GM19395 (cell line): ENCODE measurements at regions not wholly inside any gene's neighbourhood (a gene's known extent, or its start where the extent isn't known, plus 50 kb on each side); places are given as distances from the start of the nearest gene placed in this dataset.

Experiments used
- ATAC-seq: cut with Tn5 transposase; IDR thresholded peaks from one replicate; pipeline ENCODE4 v1.9.1; 2021; ENCODE audit warnings: mild to moderate bottlenecking, moderate library complexity; ENCODE audit not compliant: unreplicated experiment

DNA sequence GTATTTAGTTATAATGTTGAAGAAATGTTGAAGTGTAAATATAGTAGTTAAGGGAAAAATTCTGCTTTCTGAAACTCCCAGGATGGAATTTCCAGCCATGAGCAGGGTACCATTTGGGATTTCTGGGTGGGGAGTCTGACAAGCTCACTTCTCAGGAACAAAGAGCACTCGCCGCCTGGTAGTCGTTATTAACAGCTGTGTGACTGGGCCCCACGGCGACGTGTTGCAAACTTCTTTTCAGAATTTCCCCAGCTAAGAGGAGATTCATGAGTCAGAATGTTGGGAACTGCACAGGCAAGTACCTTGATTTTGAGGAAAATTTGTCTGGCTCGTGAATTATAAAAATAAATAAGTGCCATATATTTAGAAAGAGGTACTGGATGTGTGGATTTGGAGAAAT is 103.7 kb downstream of the LACC1 start:
- no peak for ATAC-seq

DNA sequence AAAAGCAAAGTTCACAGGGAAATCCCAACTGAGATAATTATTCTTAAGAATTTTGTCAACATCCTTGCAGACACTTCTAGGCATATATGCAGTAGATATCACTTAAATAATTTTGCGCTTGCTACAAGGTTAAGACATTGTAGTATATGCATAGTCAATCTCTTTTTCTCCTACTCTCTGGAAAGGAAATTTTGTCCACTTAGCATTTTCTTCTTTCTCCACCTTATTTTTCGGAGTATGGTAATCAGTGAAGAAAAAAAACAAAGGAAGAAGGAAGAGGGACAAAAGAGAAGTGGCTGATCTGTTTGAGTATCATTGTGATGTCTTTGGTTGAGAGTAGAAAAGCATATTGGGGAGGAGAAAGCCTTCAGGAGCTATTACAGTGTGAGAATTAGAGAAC is 104.6 kb downstream of the LACC1 start:
- no peak for ATAC-seq

DNA sequence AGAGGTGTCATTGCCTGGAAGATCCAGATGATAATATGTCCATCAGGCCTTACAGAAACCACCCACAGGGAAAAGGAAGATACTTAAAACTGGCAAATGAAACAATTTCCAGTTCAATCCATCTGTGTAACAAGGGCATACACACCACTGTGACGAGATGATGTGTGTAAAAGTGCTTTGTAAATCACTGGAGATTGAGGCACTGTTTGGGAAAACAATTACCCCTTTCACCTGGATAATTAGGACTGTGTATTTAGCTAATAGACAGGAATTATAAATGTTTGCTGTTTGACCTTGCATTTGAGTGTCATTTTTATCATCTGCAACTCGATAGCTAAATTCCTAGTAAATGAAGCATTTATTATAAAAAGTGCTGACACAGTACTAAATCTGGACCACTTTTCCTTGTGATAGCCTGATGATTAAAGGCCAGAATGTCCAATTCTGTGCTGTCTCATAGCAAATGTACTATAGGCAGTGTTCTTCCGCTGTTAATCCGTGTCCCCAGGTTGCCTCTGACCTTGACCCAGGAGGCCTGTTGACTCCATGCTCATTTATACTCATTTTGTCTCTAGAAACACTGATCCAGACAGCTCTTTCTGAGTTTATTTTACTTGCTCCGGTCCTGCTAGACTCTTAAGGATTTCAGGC is 105.8 kb downstream of the LACC1 start:
- ATAC-seq = no peak

- ATAC-seq = no peak
These were observed 106.8 kb downstream of the LACC1 start for GRCh38 chr13:43986421-43986981.

- no peak for ATAC-seq
These were observed 108.6 kb downstream of the LACC1 start for GRCh38 chr13:43988302-43988701.

DNA sequence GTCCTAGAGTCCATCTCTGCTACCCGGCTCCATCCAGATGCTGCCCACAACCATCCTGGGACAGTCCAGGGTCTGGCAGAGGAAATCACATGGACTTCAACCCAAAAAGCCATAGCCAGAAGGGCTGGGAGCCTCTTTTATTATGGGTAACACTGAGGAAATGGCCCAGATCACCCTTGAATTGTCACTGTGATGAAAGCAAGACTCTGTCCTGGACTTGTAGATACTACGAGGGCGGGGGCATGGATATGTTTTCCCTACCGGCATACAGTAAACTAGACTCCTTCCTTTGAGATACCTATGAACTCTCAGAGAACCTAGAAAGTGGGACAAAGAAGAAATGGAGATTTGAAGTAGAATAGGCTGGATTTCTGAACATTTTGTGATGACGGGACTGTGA is 110.3 kb downstream of the LACC1 start:
- ATAC-seq = no peak

- ATAC-seq = no peak
These were observed 111.1 kb downstream of the LACC1 start for GRCh38 chr13:43990829-43991228.

DNA sequence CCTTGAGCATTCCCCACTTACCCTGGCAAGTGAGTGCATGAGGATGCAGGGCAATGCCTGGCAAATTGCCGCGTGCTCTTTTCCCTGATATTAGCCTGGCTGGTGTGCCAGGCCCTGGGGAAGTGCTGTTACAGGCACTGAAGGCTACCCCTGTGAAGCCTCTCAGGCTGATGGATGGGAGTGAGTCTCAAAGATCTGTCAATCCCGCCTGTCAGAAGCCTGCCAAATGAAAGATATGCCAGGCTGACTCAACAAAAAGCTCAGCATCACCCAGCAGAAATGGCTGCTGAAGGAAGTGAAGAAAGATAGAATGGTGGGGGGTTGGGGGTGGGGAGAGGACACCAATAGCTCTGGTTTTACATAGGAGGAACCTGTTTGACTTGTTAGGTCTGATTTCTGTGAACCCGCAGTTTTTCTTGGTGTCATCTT is 112.1 kb downstream of the LACC1 start:
- no peak for ATAC-seq

- ATAC-seq = no peak
These were observed 112.5 kb downstream of the LACC1 start for GRCh38 chr13:43992211-43992610.

DNA sequence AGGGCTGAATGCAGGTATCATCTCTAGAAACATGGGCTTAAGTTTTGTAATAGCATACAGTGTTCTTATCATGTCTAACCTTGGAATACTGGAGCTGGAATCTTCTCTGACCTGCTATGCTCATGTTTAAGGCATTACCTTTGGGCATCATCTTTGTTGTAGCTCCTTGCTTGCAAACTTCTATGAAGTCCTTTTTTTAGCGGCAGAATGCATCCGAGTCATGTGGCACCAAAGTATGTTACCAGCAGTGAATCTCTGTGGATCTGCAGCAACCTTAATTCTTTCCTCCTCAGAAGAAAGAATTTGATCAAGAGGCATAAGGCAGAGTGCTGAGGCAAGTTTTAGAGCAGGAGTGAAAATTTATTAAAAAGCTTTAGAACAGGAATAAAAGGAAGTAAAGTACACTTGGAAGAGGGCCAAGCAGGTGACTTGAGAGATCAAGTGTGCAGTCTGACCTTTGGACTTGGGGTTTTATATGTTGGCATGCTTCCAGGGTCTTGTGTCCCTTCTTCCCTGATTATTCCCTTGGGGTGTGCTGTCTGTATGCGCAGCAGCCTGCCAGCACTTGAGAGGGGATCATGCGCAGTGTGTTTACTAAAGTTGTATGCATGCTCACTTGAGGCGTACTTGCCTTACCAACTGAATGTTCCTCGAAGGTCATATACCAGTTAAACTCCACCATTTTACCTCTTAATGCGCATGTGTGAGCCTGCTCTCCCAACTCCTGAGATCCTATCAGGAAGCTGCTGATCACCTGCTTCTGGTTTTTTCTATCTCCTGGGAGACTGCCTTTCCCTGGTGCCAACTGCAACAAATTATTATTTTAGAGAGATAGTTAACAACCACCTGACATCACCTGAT is 115.5 kb downstream of the LACC1 start:
- no peak for ATAC-seq

DNA sequence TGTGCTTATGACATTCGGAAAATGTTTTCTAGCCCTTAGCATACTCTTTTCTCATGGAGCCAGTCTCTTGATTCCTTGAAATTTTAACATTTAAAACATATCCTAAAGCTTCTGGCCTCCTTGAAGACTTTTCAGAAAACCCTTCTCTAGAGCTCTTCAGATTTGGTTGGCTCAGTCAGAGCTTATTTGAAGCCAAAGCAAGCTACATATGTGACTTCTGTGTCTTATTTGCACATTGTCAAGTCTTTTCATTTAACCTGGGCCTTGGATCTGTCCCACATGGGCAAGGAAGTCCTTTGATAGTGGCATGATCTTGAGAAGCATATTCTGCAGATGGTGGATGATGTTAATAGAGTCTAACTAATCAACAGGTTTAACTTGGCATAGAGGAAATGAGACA is 116.5 kb downstream of the LACC1 start:
- no peak for ATAC-seq

DNA sequence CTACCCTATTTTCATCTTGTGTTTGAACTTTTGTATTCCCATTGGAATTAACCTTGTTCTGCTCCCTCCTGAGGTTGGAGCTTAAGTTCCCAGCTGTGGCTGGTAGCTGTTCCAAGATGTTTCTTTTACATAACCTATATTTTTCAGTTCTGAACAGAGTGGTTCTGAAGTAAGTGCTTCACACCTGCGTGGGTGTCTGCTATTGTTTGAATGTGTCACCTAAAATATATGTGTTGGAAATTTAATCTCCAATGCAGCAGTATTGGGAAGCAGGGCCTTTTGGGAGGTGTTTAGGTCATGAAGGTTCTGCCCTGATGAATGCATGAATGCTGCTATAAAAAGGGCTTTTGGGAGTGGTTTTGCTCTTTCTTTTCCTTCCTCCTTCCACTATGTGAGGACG is 123.8 kb downstream of the LACC1 start:
- no peak for ATAC-seq

- ATAC-seq = no peak
These were observed 125.2 kb downstream of the LACC1 start for GRCh38 chr13:44004878-44005277.

DNA sequence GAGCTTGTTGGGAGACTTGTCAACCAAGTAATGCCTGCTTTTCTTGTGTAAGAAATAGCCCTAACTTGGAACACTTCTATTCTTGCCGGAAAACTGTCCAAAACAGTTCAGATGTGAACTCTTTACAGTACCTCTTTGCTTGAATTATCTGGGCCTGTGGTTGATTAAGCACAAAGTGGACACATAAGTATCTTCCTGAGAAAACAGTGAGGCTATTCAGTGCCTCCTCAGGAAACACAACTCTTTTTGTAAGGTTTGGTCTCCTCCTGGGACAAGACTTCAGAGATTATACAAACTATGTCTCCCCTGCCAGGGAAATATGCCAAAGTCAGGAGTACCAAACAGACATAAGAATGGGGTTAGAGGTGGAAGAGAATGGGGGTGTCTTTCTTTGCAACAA is 127.7 kb downstream of the LACC1 start:
- no peak for ATAC-seq

DNA sequence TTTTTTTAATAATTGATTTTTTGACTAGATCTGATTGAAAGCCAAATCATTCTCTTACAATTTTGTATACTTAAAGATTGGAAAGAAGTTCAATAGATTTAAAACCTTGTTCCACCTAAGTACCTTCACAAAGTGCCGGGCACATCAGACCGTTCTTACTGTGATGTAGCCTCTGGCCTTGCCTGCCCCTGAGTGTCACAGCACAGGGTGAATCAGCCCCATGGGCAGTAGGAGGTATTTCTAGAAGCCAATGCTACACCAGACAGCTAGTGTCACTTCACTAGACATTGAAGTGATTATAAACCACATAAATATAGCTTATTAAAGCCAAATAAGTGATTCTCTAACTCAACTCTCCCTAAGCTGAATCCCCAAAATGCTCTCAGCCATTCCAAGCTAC is 131.3 kb downstream of the LACC1 start:
- no peak for ATAC-seq

- no peak for ATAC-seq
These were observed 133.4 kb downstream of the LACC1 start for GRCh38 chr13:44012910-44013757.

- no peak for ATAC-seq
These were observed 134.1 kb downstream of the LACC1 start for GRCh38 chr13:44013758-44014291.

DNA sequence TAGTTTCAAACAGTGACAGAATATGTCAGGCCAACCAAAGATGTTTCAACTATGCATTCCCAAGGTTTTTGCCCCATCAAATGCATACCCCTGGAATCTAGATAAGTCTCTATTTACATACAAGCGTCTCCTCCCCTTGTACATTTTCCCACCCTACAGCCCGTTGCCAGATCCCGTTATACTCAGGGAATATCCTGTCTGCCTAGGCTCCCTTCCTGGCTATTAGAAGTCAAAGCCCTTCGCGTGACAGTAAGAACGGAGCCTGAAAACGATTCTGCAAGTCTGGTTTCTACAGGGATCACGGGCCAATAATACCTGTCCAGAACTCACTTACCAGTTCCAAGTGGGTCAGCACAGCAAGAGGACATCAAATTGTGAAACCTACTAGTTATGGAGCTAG is 134.8 kb downstream of the LACC1 start:
- no peak for ATAC-seq

DNA sequence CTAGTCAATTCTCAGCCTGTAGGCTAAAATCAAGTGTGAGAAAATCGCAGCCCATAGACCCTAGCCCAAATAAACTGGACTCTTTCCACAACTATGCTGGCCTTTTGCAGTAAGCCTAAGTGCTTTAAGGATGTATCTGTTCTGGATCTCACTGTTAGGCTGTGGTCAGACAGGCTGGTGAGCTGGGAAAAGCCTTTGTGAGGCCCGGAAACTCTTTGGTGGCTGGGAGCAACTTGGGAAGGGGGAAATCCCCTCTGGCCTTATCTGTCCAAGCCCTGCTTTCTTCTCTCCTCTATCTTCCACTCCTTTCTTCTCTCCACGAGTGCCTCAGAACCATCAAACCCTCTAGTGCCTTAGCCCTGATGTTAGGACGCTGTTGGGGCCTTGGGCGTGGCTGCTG is 135.4 kb downstream of the LACC1 start:
- ATAC-seq = no peak

DNA sequence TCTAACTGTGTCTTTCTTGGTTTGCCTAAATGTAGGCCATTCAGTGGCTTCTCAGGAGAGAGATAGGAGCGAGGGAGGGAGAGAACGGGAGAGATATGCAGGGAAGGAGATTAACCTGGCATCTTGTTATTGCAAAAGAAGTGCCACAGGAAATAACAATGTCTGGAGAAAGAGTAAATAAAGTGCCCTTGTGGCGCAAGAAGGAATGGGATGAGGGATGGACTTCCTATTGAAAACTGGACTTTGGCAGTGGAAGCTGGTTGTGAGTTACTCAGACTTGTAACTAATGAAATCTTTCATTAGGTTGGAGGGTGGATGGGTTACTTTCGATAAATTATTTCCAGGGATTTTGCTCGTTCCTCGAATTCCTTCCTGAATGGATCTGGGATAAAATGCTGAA is 136.1 kb downstream of the LACC1 start:
- no peak for ATAC-seq

DNA sequence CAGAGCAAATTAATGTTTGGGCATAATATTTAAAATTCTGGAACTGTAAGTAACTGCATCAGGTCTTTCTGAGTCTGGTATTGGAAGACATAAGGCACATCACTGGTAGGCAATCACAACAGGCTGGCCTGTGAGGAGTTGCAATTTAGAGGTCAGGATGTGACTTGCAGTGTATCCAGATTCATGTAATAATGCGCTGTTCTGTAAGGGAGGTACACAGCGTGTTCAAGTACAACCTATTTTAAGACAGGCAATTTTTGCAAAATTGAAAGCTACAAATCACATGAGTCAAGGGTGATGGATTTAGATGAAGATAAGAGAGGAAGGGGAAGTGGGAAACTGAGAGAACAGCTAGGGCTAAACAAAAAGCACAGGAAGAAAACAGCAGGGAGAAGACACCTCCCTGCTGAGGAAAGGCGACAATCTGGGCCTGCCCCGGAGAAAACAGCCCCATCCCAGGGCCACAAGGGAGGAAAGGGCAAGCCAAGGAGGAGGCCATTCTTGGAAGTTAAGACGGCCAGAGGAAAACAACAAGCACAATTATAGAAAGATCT is 138.1 kb downstream of the LACC1 start:
- ATAC-seq = no peak
